ENCODE measurements at regions not wholly inside any gene's neighbourhood (a gene's known extent, or its start where the extent isn't known, plus 50 kb on each side); places are given as distances from the start of the nearest gene placed in this dataset.

DNA sequence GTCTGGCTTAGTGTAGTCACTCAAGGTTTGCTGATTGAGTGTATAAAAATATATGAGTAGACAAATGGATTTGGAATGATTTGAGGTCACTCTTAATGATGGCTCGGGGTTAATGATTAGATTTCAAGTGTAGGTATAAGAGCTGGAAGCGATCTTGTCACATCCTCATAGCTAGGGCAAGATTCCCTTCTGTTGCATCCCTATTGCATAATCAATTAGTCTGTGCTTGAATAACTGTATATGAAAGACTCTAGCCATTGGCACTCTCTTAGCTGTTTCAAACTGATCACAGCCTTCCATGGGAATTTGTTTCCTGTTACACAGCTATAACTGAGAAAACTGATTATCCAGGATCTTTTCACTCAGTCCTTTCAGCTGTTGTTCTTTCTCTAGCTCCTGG, 811.6 kb downstream of the TLE4 start:
- in situ Hi-C loops (cut with HindIII; ENCODE audit: low pct_unique_long_range_greater_than_20kb, low sequenced_read_pairs), result no loop called here
- intact Hi-C loops (cut with micrococcal nuclease; ENCODE audit: unreplicated experiment), result no loop called here
- no peaks in the 10 kb centered on the region for H3K9me3 ChIP-seq (ENCODE audit: control insufficient read depth, insufficient read depth, low read depth, low read length)
- H3K27me3 ChIP-seq (ENCODE audit: control insufficient read depth, insufficient read depth, low read length), result no peaks in the 10 kb centered on the region
- no peak overlapping the region for H3K27ac ChIP-seq (ENCODE audit: low read length)
- no peak overlapping the region for H3K4me3 ChIP-seq (ENCODE audit: low read depth in 2 of 2, low read length in 2 of 2)
- no TSS peak for BruUV-seq (replicated peaks)
- H3K4me1 ChIP-seq (ENCODE audit: control insufficient read depth, insufficient read depth, low read length), result no peaks in the 10 kb centered on the region
- CTCF ChIA-PET, result no interaction called here
- DNase-seq (ENCODE audit: low read depth, low spot score) (no peak), ATAC-seq (no peak)
- no peaks in the 10 kb centered on the region for H3K36me3 ChIP-seq (ENCODE audit: control insufficient read depth, insufficient read depth, low read length)
- POLR2A ChIA-PET, result no interaction called here
- TF ChIP-seq, protein P1, sequence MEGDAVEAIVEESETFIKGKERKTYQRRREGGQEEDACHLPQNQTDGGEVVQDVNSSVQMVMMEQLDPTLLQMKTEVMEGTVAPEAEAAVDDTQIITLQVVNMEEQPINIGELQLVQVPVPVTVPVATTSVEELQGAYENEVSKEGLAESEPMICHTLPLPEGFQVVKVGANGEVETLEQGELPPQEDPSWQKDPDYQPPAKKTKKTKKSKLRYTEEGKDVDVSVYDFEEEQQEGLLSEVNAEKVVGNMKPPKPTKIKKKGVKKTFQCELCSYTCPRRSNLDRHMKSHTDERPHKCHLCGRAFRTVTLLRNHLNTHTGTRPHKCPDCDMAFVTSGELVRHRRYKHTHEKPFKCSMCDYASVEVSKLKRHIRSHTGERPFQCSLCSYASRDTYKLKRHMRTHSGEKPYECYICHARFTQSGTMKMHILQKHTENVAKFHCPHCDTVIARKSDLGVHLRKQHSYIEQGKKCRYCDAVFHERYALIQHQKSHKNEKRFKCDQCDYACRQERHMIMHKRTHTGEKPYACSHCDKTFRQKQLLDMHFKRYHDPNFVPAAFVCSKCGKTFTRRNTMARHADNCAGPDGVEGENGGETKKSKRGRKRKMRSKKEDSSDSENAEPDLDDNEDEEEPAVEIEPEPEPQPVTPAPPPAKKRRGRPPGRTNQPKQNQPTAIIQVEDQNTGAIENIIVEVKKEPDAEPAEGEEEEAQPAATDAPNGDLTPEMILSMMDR (IDR thresholded peaks at IDR 0.05), result no peak
- TF ChIP-seq, protein P2, sequence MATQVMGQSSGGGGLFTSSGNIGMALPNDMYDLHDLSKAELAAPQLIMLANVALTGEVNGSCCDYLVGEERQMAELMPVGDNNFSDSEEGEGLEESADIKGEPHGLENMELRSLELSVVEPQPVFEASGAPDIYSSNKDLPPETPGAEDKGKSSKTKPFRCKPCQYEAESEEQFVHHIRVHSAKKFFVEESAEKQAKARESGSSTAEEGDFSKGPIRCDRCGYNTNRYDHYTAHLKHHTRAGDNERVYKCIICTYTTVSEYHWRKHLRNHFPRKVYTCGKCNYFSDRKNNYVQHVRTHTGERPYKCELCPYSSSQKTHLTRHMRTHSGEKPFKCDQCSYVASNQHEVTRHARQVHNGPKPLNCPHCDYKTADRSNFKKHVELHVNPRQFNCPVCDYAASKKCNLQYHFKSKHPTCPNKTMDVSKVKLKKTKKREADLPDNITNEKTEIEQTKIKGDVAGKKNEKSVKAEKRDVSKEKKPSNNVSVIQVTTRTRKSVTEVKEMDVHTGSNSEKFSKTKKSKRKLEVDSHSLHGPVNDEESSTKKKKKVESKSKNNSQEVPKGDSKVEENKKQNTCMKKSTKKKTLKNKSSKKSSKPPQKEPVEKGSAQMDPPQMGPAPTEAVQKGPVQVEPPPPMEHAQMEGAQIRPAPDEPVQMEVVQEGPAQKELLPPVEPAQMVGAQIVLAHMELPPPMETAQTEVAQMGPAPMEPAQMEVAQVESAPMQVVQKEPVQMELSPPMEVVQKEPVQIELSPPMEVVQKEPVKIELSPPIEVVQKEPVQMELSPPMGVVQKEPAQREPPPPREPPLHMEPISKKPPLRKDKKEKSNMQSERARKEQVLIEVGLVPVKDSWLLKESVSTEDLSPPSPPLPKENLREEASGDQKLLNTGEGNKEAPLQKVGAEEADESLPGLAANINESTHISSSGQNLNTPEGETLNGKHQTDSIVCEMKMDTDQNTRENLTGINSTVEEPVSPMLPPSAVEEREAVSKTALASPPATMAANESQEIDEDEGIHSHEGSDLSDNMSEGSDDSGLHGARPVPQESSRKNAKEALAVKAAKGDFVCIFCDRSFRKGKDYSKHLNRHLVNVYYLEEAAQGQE (IDR thresholded peaks at IDR 0.05; ENCODE audit: insufficient read depth in 1 of 2, low read depth in 2 of 2, low read length in 1 of 2), result no peak
- TF ChIP-seq SIN3A (IDR thresholded peaks at IDR 0.05; ENCODE audit: borderline replicate concordance, insufficient read depth, low read depth, low read length) (no peak), POLR2AphosphoS5 (IDR thresholded peaks at IDR 0.05; ENCODE audit: low read depth, low read length) (no peak), TCF7L2 (IDR thresholded peaks at IDR 0.05; ENCODE audit: low read depth, low read length) (no peak)

GRCh38 chr9:80382211-80382891, 810.6 kb downstream of the TLE4 start:
- H3K9me3 ChIP-seq (ENCODE audit: control insufficient read depth, insufficient read depth, low read depth, low read length), result no peaks in the 10 kb centered on the region
- no peak overlapping the region for H3K4me3 ChIP-seq (ENCODE audit: low read depth in 2 of 2, low read length in 2 of 2)
- ATAC-seq, result no peak
- CTCF ChIA-PET, result no interaction called here
- DNase-seq (ENCODE audit: low read depth, low spot score), result no peak
- no peaks in the 10 kb centered on the region for H3K36me3 ChIP-seq (ENCODE audit: control insufficient read depth, insufficient read depth, low read length)
- no TSS peak for BruUV-seq (replicated peaks)
- no peak overlapping the region for H3K27ac ChIP-seq (ENCODE audit: low read length)
- POLR2A ChIA-PET, result no interaction called here
- no peaks in the 10 kb centered on the region for H3K27me3 ChIP-seq (ENCODE audit: control insufficient read depth, insufficient read depth, low read length)
- no peaks in the 10 kb centered on the region for H3K4me1 ChIP-seq (ENCODE audit: control insufficient read depth, insufficient read depth, low read length)
- TF ChIP-seq, protein P2 (IDR thresholded peaks at IDR 0.05; ENCODE audit: insufficient read depth in 1 of 2, low read depth in 2 of 2, low read length in 1 of 2), result no peak
- TF ChIP-seq POLR2AphosphoS5 (IDR thresholded peaks at IDR 0.05; ENCODE audit: low read depth, low read length) (no peak), SIN3A (IDR thresholded peaks at IDR 0.05; ENCODE audit: borderline replicate concordance, insufficient read depth, low read depth, low read length) (no peak), TCF7L2 (IDR thresholded peaks at IDR 0.05; ENCODE audit: low read depth, low read length) (no peak)
- TF ChIP-seq, protein P1 (IDR thresholded peaks at IDR 0.05), result no peak
- in situ Hi-C loops (cut with HindIII; ENCODE audit: low pct_unique_long_range_greater_than_20kb, low sequenced_read_pairs), result no loop called here
- intact Hi-C loops (cut with micrococcal nuclease; ENCODE audit: unreplicated experiment), result no loop called here

Measured in Panc1 (cell line).